Mesenchymal stem cell (in vitro differentiated cells and primary cell): ENCODE measurements at regions not wholly inside any gene's neighbourhood (a gene's known extent, or its start where the extent isn't known, plus 50 kb on each side); places are given as distances from the start of the nearest gene placed in this dataset.

Experiments
- DNase-seq: peaks from one replicate; pipeline ENCODE4 v3.0.0-alpha.2; 2013
- H2AFZ ChIP-seq: one replicate; pipeline ENCODE4 v1.6.1; 2013; ENCODE audit warnings: low read depth, mild to moderate bottlenecking, control low read depth, inconsistent platforms, low read length, moderate library complexity
- H2AK5ac ChIP-seq: 2 replicates; pipeline ENCODE4 v1.6.1; 2013; ENCODE audit warnings: low read length, moderate library complexity, mild to moderate bottlenecking, inconsistent platforms; ENCODE audit not compliant: severe bottlenecking
- H2BK120ac ChIP-seq: one replicate; pipeline ENCODE4 v1.6.1; 2013; ENCODE audit warnings: low read depth, mild to moderate bottlenecking, inconsistent platforms, low read length, moderate library complexity
- H2BK12ac ChIP-seq, 2 experiments: one replicate each; pipeline ENCODE4 v1.6.1; 2013; ENCODE audit warnings: inconsistent platforms in 2 of 2, low read length in 2 of 2, mild to moderate bottlenecking in 2 of 2, moderate library complexity in 2 of 2, control low read depth in 1 of 2
- H2BK15ac ChIP-seq: one replicate; pipeline ENCODE4 v1.6.1; 2013; ENCODE audit warnings: mild to moderate bottlenecking, low read depth, inconsistent platforms; ENCODE audit not compliant: poor library complexity, severe bottlenecking
- H2BK5ac ChIP-seq: 2 replicates; pipeline ENCODE4 v1.6.1; 2013; ENCODE audit warnings: low read depth, mild to moderate bottlenecking, low read length, control low read depth, inconsistent platforms; ENCODE audit not compliant: poor library complexity, severe bottlenecking
- H3K14ac ChIP-seq, 2 experiments: one replicate each; pipeline ENCODE4 v1.6.1; 2013; ENCODE audit warnings: inconsistent platforms in 2 of 2, low read length in 2 of 2, control low read depth in 1 of 2, mild to moderate bottlenecking in 1 of 2, moderate library complexity in 1 of 2
- H3K18ac ChIP-seq, 2 experiments: one replicate each; pipeline ENCODE4 v1.6.1; 2013; ENCODE audit warnings: inconsistent platforms in 2 of 2, low read length in 2 of 2, control low read depth in 1 of 2, low read depth in 1 of 2, mild to moderate bottlenecking in 1 of 2
- H3K23ac ChIP-seq, 2 experiments: one replicate each; pipeline ENCODE4 v1.6.1; 2013; ENCODE audit warnings: inconsistent platforms in 2 of 2, low read length in 2 of 2, mild to moderate bottlenecking in 2 of 2, moderate library complexity in 2 of 2, control low read depth in 1 of 2
- H3K27ac ChIP-seq: 2 replicates; pipeline ENCODE4 v1.5.1; 2013; ENCODE audit warnings: mild to moderate bottlenecking, moderate library complexity, low read length, control low read depth, inconsistent platforms; ENCODE audit not compliant: poor library complexity, severe bottlenecking
- H3K27me3 ChIP-seq, 2 experiments: 2 replicates each; pipeline versions ENCODE4 v1.6.1 to v1.7.0; 2013; ENCODE audit warnings: low read length in 2 of 2, mild to moderate bottlenecking in 2 of 2, moderate library complexity in 2 of 2, control low read depth in 1 of 2, inconsistent platforms in 1 of 2; ENCODE audit not compliant: control insufficient read depth in 1 of 2, insufficient read depth in 1 of 2
- H3K36me3 ChIP-seq, 2 experiments: 2 replicates each; pipeline versions ENCODE4 v1.6.1 to v1.7.0; 2013; ENCODE audit warnings: low read length in 2 of 2, control low read depth in 1 of 2, inconsistent platforms in 1 of 2, low read depth in 1 of 2, mild to moderate bottlenecking in 1 of 2; ENCODE audit not compliant: insufficient read depth in 2 of 2, control insufficient read depth in 1 of 2
- H3K4ac ChIP-seq, 2 experiments: one replicate each; pipeline ENCODE4 v1.6.1; 2013; ENCODE audit warnings: inconsistent platforms in 2 of 2, low read length in 2 of 2, mild to moderate bottlenecking in 2 of 2, moderate library complexity in 2 of 2, control low read depth in 1 of 2, low read depth in 1 of 2
- H3K4me1 ChIP-seq: 2 replicates; pipeline ENCODE4 v1.6.1; 2013; ENCODE audit warnings: low read depth, low read length, control low read depth; ENCODE audit not compliant: control insufficient read depth, insufficient read depth
- H3K4me2 ChIP-seq: 2 replicates; pipeline ENCODE4 v1.6.1; 2013; ENCODE audit warnings: low read length, mild to moderate bottlenecking, inconsistent platforms; ENCODE audit not compliant: poor library complexity, severe bottlenecking
- H3K4me3 ChIP-seq, 2 experiments: 2 replicates each; pipeline versions ENCODE4 v1.5.1 to v1.7.0; 2013; ENCODE audit warnings: low read length in 2 of 2, mild to moderate bottlenecking in 2 of 2, control low read depth in 1 of 2, low read depth in 1 of 2; ENCODE audit not compliant: insufficient read depth in 1 of 2
- H3K79me1 ChIP-seq: replicated peaks from 2 replicates; pipeline ENCODE4 v1.6.1; 2013; ENCODE audit warnings: mild to moderate bottlenecking, control low read depth, low read length, inconsistent platforms; ENCODE audit not compliant: poor library complexity, severe bottlenecking
- H3K9ac ChIP-seq: 2 replicates; pipeline ENCODE4 v1.7.0; 2013; ENCODE audit warnings: mild to moderate bottlenecking, low read length, moderate library complexity
- H3K9me3 ChIP-seq: 2 replicates; pipeline ENCODE4 v1.7.0; 2013; ENCODE audit warnings: mild to moderate bottlenecking, low read length; ENCODE audit not compliant: control insufficient read depth
- H4K8ac ChIP-seq: one replicate; pipeline ENCODE4 v1.6.1; 2013; ENCODE audit warnings: inconsistent platforms, mild to moderate bottlenecking, low read length, moderate library complexity
- H4K91ac ChIP-seq: one replicate; pipeline ENCODE4 v1.6.1; 2013; ENCODE audit warnings: mild to moderate bottlenecking, low read length, inconsistent platforms
- WGBS: methylation state at CpG from one replicate; pipeline ENCODE4 v1.1.7; 2013; ENCODE audit warnings: mixed read lengths; 5-methylcytosine and 5-hydroxymethylcytosine counted together

- no peaks in the 10 kb centered on the region for H3K9me3 ChIP-seq
- H4K8ac ChIP-seq = no peak overlapping the region
- no peaks in the 10 kb centered on the region for H3K79me1 ChIP-seq
- H2AK5ac ChIP-seq = no peak overlapping the region
- DNase-seq = peak; percentile 50
- peaks cover 2% of the 10 kb centered on the region for H3K4me1 ChIP-seq
- no peaks in the 10 kb centered on the region for H3K27me3 ChIP-seq
- H3K36me3 ChIP-seq = no peaks in the 10 kb centered on the region
- H4K91ac ChIP-seq = no peak overlapping the region
- no peak overlapping the region for H3K9ac ChIP-seq
- H2BK15ac ChIP-seq = no peak overlapping the region
- no peak overlapping the region for H3K4ac ChIP-seq
- H3K4me3 ChIP-seq = no peak overlapping the region
- H3K27ac ChIP-seq = peak overlapping the region; percentile 19
- no peak overlapping the region for H2BK12ac ChIP-seq
- no peak overlapping the region for H3K14ac ChIP-seq
- no peak overlapping the region for H2BK5ac ChIP-seq
- H3K23ac ChIP-seq = no peak overlapping the region
- H2AFZ ChIP-seq = no peak overlapping the region
- H3K4me2 ChIP-seq = no peak overlapping the region
- no peak overlapping the region for H3K18ac ChIP-seq
- 14% methylated on average over 1 of the region's 1 CpG for WGBS
- H2BK120ac ChIP-seq = no peak overlapping the region
Observed at GRCh38 chr4:14022456-14022855, 394.9 kb upstream of the BOD1L1 start.

DNA sequence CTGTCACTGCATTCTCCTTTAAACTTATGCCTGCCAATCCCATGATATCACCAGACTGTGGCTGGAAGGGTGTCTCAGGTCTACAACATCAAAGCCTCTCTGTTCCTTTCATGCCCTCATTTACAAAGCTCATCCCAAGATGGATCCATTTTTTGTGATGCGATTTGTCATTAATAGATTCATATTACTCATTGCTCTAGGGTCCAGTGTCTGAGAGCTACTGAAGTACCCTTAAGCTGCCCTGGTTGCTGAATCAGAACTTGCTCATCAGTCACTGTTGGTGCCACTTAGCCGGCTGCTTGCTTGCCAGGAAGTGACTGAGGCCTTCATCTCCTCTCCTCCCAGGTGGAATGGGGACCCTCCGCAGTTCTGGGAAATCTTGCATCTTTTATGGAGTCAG lies 395.5 kb upstream of the BOD1L1 start:
- Histone ChIP-seq H2AFZ (no peak overlapping the region), H2AK5ac (peak overlapping the region; percentile 14), H3K27me3 (no peaks in the 10 kb centered on the region), H3K14ac (no peak overlapping the region), H2BK15ac (no peak overlapping the region), H3K4me3 (no peak overlapping the region), H3K9ac (no peak overlapping the region), H2BK120ac (no peak overlapping the region), H3K4me2 (no peak overlapping the region), H3K9me3 (no peaks in the 10 kb centered on the region), H3K79me1 (no peaks in the 10 kb centered on the region), H2BK5ac (no peak overlapping the region), H3K4ac (no peak overlapping the region), H3K4me1 (peaks cover 2% of the 10 kb centered on the region), H2BK12ac (no peak overlapping the region), H3K27ac (no peak overlapping the region), H4K8ac (no peak overlapping the region), H3K18ac (no peak overlapping the region), H4K91ac (no peak overlapping the region), H3K36me3 (no peaks in the 10 kb centered on the region), H3K23ac (no peak overlapping the region)
- peak; percentile 10 for DNase-seq
- 79% methylated on average over 3 of the region's 3 CpGs for WGBS

DNA sequence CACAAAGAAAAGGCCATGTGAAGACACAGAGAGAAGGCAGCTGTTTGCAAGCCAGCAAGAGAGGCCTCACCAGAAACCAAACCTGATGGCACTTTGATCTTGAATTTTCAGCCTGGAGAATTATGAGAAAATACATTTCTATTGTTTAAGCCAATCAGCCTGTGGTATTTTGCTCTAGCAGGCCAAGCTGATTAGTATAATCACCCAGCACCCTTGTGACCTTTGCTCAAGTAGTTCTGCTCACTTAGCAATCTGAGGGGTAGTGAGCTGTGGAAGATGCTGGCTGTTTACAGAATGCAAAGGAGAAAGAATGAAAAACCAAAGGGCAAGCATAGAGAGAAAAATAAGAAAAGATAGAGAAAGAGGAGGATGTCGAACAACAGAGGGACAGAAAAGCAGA lies 396.4 kb upstream of the BOD1L1 start:
- Histone ChIP-seq H3K4ac (no peak overlapping the region), H3K36me3 (no peaks in the 10 kb centered on the region), H3K4me3 (no peak overlapping the region), H3K9ac (no peak overlapping the region), H2AK5ac (no peak overlapping the region), H3K27me3 (no peaks in the 10 kb centered on the region), H3K4me1 (peaks cover 2% of the 10 kb centered on the region), H2BK120ac (no peak overlapping the region), H3K4me2 (no peak overlapping the region), H3K27ac (no peak overlapping the region), H4K91ac (no peak overlapping the region), H2BK12ac (no peak overlapping the region), H3K14ac (no peak overlapping the region), H3K18ac (no peak overlapping the region), H2BK5ac (no peak overlapping the region), H3K23ac (no peak overlapping the region), H2AFZ (no peak overlapping the region), H2BK15ac (no peak overlapping the region), H4K8ac (no peak overlapping the region), H3K79me1 (no peaks in the 10 kb centered on the region), H3K9me3 (no peaks in the 10 kb centered on the region)
- no CpG with 5 or more reads among the region's 1 CpG for WGBS
- no peak for DNase-seq

GRCh38 chr4:14025111-14025510 lies 397.6 kb upstream of the BOD1L1 start:
- Histone ChIP-seq H2BK120ac (no peak overlapping the region), H3K4me1 (peaks cover 2% of the 10 kb centered on the region), H2BK12ac (no peak overlapping the region), H4K91ac (no peak overlapping the region), H3K14ac (no peak overlapping the region), H3K4ac (no peak overlapping the region), H2BK15ac (no peak overlapping the region), H3K4me2 (no peak overlapping the region), H3K18ac (no peak overlapping the region), H3K4me3 (no peak overlapping the region), H3K79me1 (no peaks in the 10 kb centered on the region), H4K8ac (no peak overlapping the region), H3K27ac (no peak overlapping the region), H3K36me3 (no peaks in the 10 kb centered on the region), H3K9me3 (no peaks in the 10 kb centered on the region), H2BK5ac (no peak overlapping the region), H3K23ac (no peak overlapping the region), H2AFZ (no peak overlapping the region), H3K9ac (no peak overlapping the region), H2AK5ac (no peak overlapping the region), H3K27me3 (no peaks in the 10 kb centered on the region)
- 89% methylated on average over 3 of the region's 5 CpGs for WGBS
- no peak for DNase-seq
